Liver (tissue), 8 donors: ENCODE measurements at regions not wholly inside any gene's neighbourhood (a gene's known extent, or its start where the extent isn't known, plus 50 kb on each side); places are given as distances from the start of the nearest gene placed in this dataset.

ENCODE experiments used
- DNase-seq: peaks from one replicate; pipeline ENCODE4 v3.0.0-alpha.2; 2017; ENCODE audit warnings: low spot score
- H3K27ac ChIP-seq, 2 donors: one replicate each; pipeline ENCODE4 v1.7.0; 2013; ENCODE audit warnings: inconsistent platforms in 2 of 2, low read length in 2 of 2, control low read depth in 1 of 2, low read depth in 1 of 2, mild to moderate bottlenecking in 1 of 2
- H3K27me3 ChIP-seq, 4 donors: one replicate each; pipeline versions ENCODE4 v1.6.1 to v1.7.0; 2013; ENCODE audit warnings: low read length in 3 of 4, inconsistent platforms in 1 of 4, mild to moderate bottlenecking in 1 of 4, moderate library complexity in 1 of 4; ENCODE audit not compliant: control insufficient read depth in 4 of 4, insufficient read depth in 4 of 4
- H3K36me3 ChIP-seq, 4 donors: one replicate each; pipeline versions ENCODE4 v1.6.1 to v1.7.0; 2013; ENCODE audit warnings: low read length in 3 of 4, mild to moderate bottlenecking in 3 of 4, low read depth in 1 of 4, moderate library complexity in 1 of 4; ENCODE audit not compliant: control insufficient read depth in 4 of 4, insufficient read depth in 3 of 4
- H3K4me1 ChIP-seq, 4 donors: one replicate each; pipeline versions ENCODE4 v1.6.1 to v1.7.0; 2013; ENCODE audit warnings: low read length in 3 of 4, mild to moderate bottlenecking in 3 of 4, moderate library complexity in 1 of 4; ENCODE audit not compliant: control insufficient read depth in 4 of 4, insufficient read depth in 4 of 4
- H3K4me3 ChIP-seq, 3 donors: one replicate each; pipeline versions ENCODE4 v1.6.1 to v1.7.0; 2013; ENCODE audit warnings: low read length in 3 of 3, control low read depth in 1 of 3, low read depth in 1 of 3, mild to moderate bottlenecking in 1 of 3
- H3K9ac ChIP-seq, 2 donors: one replicate each; pipeline ENCODE4 v1.7.0; 2013; ENCODE audit warnings: low read length in 2 of 2, mild to moderate bottlenecking in 2 of 2, moderate library complexity in 2 of 2, control low read depth in 1 of 2, low read depth in 1 of 2
- H3K9me3 ChIP-seq, 4 donors: one replicate each; pipeline versions ENCODE4 v1.6.1 to v1.7.0; 2013; ENCODE audit warnings: low read length in 3 of 4; ENCODE audit not compliant: control insufficient read depth in 4 of 4
- EGR1 ChIP-seq, 2 donors: IDR thresholded peaks; 2 replicates each; pipeline ENCODE4 v1.6.1; 2016 to 2018; ENCODE audit warnings: antibody characterized with exemption in 2 of 2, low read depth in 2 of 2
- FOXA1 ChIP-seq: IDR thresholded peaks from 2 replicates; pipeline ENCODE4 v1.6.1; 2016; ENCODE audit warnings: antibody characterized with exemption
- FOXA2 ChIP-seq: IDR thresholded peaks from 2 replicates; pipeline ENCODE4 v1.6.1; 2016; ENCODE audit warnings: antibody characterized with exemption
- GABPA ChIP-seq, 2 donors: IDR thresholded peaks in 1 of 2; conservative IDR thresholded peaks in 1 of 2; 2 replicates each; pipeline ENCODE4 v1.6.1; 2016; ENCODE audit warnings: antibody characterized with exemption in 2 of 2, mild to moderate bottlenecking in 1 of 2, moderate library complexity in 1 of 2
- HNF4A ChIP-seq, 2 donors: conservative IDR thresholded peaks; 2 replicates each; pipeline ENCODE4 v1.6.1; 2016; ENCODE audit warnings: antibody characterized with exemption in 2 of 2, mild to moderate bottlenecking in 2 of 2
- HNF4G ChIP-seq: IDR thresholded peaks from 2 replicates; pipeline ENCODE4 v1.6.1; 2016; ENCODE audit warnings: antibody characterized with exemption
- MAX ChIP-seq: IDR thresholded peaks from 2 replicates; pipeline ENCODE4 v1.6.1; 2016; ENCODE audit warnings: antibody characterized with exemption
- NR2F2 ChIP-seq: IDR thresholded peaks from 2 replicates; pipeline ENCODE4 v1.6.1; 2016; ENCODE audit warnings: antibody characterized with exemption
- RAD21 ChIP-seq, 2 donors: IDR thresholded peaks; 2 replicates each; pipeline ENCODE4 v1.6.1; 2016; ENCODE audit warnings: antibody characterized with exemption in 2 of 2, mild to moderate bottlenecking in 2 of 2
- REST ChIP-seq: IDR thresholded peaks from 2 replicates; pipeline ENCODE4 v1.6.1; 2016; ENCODE audit warnings: antibody characterized with exemption, mild to moderate bottlenecking
- RXRA ChIP-seq, 2 donors: IDR thresholded peaks; 2 replicates each; pipeline ENCODE4 v1.6.1; 2017 to 2018; ENCODE audit warnings: antibody characterized with exemption in 2 of 2, mild to moderate bottlenecking in 1 of 2
- SP1 ChIP-seq: IDR thresholded peaks from 2 replicates; pipeline ENCODE4 v1.6.1; 2018; ENCODE audit warnings: antibody characterized with exemption, mild to moderate bottlenecking
- TAF1 ChIP-seq: conservative IDR thresholded peaks from 2 replicates; pipeline ENCODE4 v1.6.1; 2016; ENCODE audit warnings: antibody characterized with exemption, mild to moderate bottlenecking
- YY1 ChIP-seq: IDR thresholded peaks from 2 replicates; pipeline ENCODE4 v1.6.1; 2016; ENCODE audit warnings: antibody characterized with exemption, mild to moderate bottlenecking
- WGBS: extraction: QIAGEN DNeasy Blood & Tissue Kit; methylation state at CpG from one replicate; pipeline ENCODE4 v1.1.7; 2013; 5-methylcytosine and 5-hydroxymethylcytosine counted together
- TF ChIP-seq, protein P1 (sequence below): fragments of 150-350 bp; IDR thresholded peaks from 2 replicates; pipeline ENCODE4 v1.5.1; 2017; ENCODE audit warnings: improper control_type of control experiment, low read depth, low read length; ENCODE audit not compliant: missing input control
- TF ChIP-seq, protein P2 (sequence below): IDR thresholded peaks from 2 replicates; pipeline ENCODE4 v1.6.1; 2016; ENCODE audit warnings: antibody characterized with exemption
- TF ChIP-seq, protein P3 (sequence below): IDR thresholded peaks from 2 replicates; pipeline ENCODE4 v1.6.1; 2016; ENCODE audit warnings: antibody characterized with exemption
- donor health status: healthy.
- donor health status: healthy.
- donor health status: healthy.
- donor health status: healthy.
- donor health status: healthy.

DNA sequence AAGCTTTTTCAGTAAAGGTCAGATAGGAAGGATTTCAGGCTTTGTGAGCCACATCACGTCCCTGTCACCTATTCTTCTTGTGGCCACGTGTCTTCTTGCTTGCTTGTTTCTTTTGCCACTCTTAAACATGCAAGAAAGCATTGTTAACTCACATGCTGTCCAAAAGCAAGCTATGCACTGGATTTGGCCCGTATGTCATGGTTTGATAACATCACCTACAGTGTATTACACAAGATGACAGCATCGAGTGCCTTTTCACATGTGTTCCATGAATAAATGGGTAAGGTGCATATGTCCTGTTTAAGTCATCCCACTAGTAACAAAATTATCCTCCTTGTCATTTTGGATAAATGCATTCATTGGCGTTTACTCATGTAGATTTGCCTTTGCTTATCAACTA lies 468.0 kb upstream of the FAT1 start (continued):
- TF ChIP-seq REST: no peak
- no peak for TF ChIP-seq HNF4A (conservative IDR thresholded peaks at IDR 0.05)
- TF ChIP-seq MAX: no peak

- H3K4me3 ChIP-seq: no peak overlapping the region
- no peaks in the 10 kb centered on the region for H3K9me3 ChIP-seq
- no peak overlapping the region for H3K27ac ChIP-seq
- no peak overlapping the region for H3K9ac ChIP-seq
- peaks cover 0 to 3% (median 0%) of the 10 kb centered on the region in 4 donors for H3K27me3 ChIP-seq
- 85% methylated on average over 9 of the region's 9 CpGs for WGBS
- TF ChIP-seq EGR1 (IDR thresholded peaks at IDR 0.05; ENCODE audit: low read depth in 2 of 2): no peak
- TF ChIP-seq HNF4G: no peak
- no peak for TF ChIP-seq RAD21 (IDR thresholded peaks at IDR 0.05)
- TF ChIP-seq GABPA (IDR thresholded peaks at IDR 0.05 in 1 of 2, conservative IDR thresholded peaks at IDR 0.05 in 1 of 2): no peak
- no peak for TF ChIP-seq SP1
- TF ChIP-seq, protein P1, sequence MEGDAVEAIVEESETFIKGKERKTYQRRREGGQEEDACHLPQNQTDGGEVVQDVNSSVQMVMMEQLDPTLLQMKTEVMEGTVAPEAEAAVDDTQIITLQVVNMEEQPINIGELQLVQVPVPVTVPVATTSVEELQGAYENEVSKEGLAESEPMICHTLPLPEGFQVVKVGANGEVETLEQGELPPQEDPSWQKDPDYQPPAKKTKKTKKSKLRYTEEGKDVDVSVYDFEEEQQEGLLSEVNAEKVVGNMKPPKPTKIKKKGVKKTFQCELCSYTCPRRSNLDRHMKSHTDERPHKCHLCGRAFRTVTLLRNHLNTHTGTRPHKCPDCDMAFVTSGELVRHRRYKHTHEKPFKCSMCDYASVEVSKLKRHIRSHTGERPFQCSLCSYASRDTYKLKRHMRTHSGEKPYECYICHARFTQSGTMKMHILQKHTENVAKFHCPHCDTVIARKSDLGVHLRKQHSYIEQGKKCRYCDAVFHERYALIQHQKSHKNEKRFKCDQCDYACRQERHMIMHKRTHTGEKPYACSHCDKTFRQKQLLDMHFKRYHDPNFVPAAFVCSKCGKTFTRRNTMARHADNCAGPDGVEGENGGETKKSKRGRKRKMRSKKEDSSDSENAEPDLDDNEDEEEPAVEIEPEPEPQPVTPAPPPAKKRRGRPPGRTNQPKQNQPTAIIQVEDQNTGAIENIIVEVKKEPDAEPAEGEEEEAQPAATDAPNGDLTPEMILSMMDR: no peak
- TF ChIP-seq FOXA2: no peak
- TF ChIP-seq, protein P2, sequence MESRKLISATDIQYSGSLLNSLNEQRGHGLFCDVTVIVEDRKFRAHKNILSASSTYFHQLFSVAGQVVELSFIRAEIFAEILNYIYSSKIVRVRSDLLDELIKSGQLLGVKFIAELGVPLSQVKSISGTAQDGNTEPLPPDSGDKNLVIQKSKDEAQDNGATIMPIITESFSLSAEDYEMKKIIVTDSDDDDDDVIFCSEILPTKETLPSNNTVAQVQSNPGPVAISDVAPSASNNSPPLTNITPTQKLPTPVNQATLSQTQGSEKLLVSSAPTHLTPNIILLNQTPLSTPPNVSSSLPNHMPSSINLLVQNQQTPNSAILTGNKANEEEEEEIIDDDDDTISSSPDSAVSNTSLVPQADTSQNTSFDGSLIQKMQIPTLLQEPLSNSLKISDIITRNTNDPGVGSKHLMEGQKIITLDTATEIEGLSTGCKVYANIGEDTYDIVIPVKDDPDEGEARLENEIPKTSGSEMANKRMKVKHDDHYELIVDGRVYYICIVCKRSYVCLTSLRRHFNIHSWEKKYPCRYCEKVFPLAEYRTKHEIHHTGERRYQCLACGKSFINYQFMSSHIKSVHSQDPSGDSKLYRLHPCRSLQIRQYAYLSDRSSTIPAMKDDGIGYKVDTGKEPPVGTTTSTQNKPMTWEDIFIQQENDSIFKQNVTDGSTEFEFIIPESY: no peak
- no peak for TF ChIP-seq MAX
- no peak for TF ChIP-seq TAF1
- no peaks in the 10 kb centered on the region for H3K36me3 ChIP-seq
- H3K4me1 ChIP-seq: no peaks in the 10 kb centered on the region
- no peak for DNase-seq
Observed at GRCh38 chr4:187192266-187192665, 468.6 kb upstream of the FAT1 start.

GRCh38 chr4:187193141-187193540 lies 469.5 kb upstream of the FAT1 start:
- 57% methylated on average over 3 of the region's 3 CpGs for WGBS
- Histone ChIP-seq H3K36me3 (no peaks in the 10 kb centered on the region), H3K9ac (no peak overlapping the region), H3K4me3 (no peak overlapping the region), H3K4me1 (no peaks in the 10 kb centered on the region), H3K9me3 (no peaks in the 10 kb centered on the region), H3K27ac (no peak overlapping the region), H3K27me3 (peaks cover 0 to 3% (median 0%) of the 10 kb centered on the region in 4 donors)
- DNase-seq: no peak
- TF ChIP-seq FOXA2 (no peak), FOXA1 (no peak), RXRA (IDR thresholded peaks at IDR 0.05) (no peak), MAX (no peak), RAD21 (IDR thresholded peaks at IDR 0.05) (no peak), HNF4A (conservative IDR thresholded peaks at IDR 0.05) (no peak), SP1 (no peak), TAF1 (no peak), EGR1 (IDR thresholded peaks at IDR 0.05; ENCODE audit: low read depth in 2 of 2) (no peak), NR2F2 (no peak), GABPA (IDR thresholded peaks at IDR 0.05 in 1 of 2, conservative IDR thresholded peaks at IDR 0.05 in 1 of 2) (no peak), YY1 (no peak)
- TF ChIP-seq, protein P2: no peak
- TF ChIP-seq, protein P1: no peak
- TF ChIP-seq, protein P3, sequence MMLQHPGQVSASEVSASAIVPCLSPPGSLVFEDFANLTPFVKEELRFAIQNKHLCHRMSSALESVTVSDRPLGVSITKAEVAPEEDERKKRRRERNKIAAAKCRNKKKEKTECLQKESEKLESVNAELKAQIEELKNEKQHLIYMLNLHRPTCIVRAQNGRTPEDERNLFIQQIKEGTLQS: no peak
